ENCODE measurements at regions not wholly inside any gene's neighbourhood (a gene's known extent, or its start where the extent isn't known, plus 50 kb on each side); places are given as distances from the start of the nearest gene placed in this dataset.

- no peak for DNase-seq
These were observed 54.3 kb upstream of the CBLB start for GRCh38 chr3:105923140-105923539.

- DNase-seq: no peak
These were observed 58.9 kb upstream of the CBLB start for GRCh38 chr3:105927741-105928140.

- DNase-seq: no peak
These were observed 61.9 kb upstream of the CBLB start for GRCh38 chr3:105930733-105931132.

GRCh38 chr3:105931500-105931899, 62.7 kb upstream of the CBLB start:
- no peak for DNase-seq

GRCh38 chr3:105933871-105934270, 65.1 kb upstream of the CBLB start:
- DNase-seq: no peak

- DNase-seq: no peak
These were observed 69.3 kb upstream of the CBLB start for GRCh38 chr3:105938101-105938500.

DNA sequence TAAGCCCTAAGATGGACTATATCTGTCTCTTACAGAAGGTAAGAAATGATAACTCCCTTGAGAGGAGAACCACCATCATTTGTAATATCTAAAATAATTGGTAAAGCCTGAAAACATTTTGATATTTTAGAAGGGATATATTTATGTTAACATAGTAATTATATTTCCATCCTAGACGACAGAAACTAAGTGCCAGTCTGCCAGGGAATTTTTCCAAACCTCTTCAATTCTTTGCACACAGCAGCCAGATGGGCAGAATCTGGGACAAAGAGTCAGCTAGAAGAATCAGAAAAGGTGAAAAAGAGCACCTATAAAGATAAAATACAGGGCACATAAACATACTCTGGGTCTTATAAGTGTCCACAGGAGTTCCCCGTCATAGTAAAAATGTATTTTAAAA, 70.0 kb upstream of the CBLB start:
- DNase-seq: no peak

DNA sequence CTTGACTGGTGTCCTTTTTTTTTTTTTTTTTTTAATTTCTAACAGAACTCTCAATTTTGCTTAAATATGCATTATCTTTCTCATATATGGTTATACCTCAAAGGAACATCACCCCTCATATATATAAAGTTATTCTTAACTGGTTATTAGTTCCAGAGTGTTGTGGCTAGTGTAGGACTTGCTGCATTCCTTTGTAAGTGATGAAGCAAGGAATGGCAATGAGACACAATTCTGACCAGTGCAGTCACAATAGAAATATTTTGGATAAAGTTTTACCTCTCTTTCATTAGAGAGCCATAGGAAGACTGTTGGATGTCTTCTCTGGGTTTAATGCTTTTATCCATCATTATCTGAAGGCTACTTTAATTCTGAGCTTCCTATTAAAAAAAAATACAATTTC, 75.5 kb upstream of the CBLB start:
- no peak for DNase-seq

GRCh38 chr3:105944721-105945120, 75.9 kb upstream of the CBLB start:
- no peak for DNase-seq

- no peak for DNase-seq
These were observed 79.3 kb upstream of the CBLB start for GRCh38 chr3:105948101-105948500.

DNA sequence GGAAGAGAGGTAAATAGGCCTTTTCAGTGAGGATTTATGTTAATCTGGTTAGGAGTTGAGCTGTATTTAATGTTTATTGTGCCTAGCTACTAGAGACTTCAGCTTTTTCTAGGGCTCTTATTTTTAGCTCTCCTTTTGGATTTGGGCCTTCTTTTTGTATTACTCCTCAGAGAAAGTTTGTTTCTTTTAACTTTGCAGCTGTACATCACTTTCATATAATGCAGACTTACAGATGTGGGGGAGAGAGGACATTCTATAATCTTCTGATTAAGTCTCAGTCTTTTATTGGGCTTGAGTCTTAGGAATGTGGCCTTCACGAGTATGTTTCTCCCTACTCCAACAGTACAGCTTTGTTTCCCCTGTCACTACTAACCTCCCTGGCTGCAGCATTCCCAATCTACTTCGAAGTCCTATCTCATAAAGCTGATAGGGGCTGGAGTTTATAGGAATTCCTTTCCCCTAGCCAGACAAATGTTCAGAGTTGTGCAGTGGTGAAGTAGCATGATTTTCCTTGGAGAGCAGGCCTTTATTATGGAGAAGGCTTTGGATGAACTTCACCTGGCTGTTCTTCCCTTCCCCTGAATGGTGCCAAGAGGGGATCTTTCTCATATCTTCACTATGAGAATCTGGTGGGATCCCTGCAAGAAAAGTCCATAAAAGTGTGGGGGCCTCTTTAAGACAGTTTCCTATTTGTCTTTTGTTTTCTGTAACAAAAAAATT, 82.2 kb upstream of the CBLB start:
- DNase-seq: no peak

DNA sequence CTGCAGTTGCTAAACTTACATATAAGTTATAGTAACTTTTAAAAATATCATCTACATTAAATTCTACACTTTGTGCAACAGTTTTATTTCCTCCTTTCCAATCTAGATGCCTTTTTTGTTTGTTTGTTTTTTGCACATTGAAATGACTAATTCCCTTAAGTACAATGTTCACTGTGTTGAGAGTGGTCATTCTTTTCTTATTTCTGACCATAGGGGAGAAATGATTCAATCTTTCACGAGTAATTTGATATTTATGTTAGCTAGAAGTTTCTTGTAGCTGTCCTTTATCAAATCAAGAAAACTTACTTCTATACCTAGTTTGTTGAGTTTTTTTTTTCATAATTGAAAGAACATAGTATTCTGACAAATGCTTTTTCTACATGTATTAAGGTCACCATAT, 85.0 kb upstream of the CBLB start:
- no peak for DNase-seq

GRCh38 chr3:105956306-105956705, 87.5 kb upstream of the CBLB start:
- DNase-seq: no peak

- no peak for DNase-seq
These were observed 88.9 kb upstream of the CBLB start for GRCh38 chr3:105957722-105958121.

DNA sequence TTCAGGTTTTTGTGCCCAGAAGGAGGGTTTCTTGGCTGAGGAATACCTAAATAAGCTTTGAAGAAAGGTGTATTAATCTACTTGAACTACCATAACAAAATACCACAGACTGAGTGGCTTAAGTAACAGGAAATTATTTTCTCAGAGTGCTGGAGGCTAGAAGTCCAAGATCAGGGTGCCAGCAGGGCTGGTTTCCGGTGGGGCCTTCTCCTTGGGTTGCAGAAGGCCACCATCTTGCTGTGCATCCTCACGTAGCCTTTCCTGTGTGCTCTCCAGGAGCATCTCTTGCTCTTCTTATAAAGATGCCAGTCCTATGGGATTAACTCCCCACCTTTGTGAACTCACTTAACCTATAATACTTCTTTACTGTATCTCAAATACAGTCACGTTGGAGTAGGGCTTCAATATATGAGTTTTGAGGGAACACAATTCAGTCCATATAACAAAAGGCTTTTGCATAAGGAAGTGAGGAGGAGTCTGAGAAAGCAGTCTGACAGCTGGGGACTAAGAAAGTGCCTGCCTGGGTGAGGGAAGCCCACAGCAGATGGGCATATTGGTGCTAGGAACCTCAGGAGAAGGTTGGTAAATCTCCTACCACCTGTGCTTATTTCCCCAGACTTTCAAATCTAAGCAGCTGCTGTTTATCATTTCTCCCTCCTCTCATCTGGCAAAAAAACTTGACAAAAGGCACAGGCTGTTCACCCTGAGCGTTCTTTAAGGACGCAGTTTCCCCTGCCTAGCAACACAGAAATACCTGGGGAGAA, 89.6 kb upstream of the CBLB start:
- no peak for DNase-seq

GRCh38 chr3:105959851-105960250, 91.0 kb upstream of the CBLB start:
- no peak for DNase-seq

- DNase-seq: no peak
These were observed 91.6 kb upstream of the CBLB start for GRCh38 chr3:105960381-105960780.

DNA sequence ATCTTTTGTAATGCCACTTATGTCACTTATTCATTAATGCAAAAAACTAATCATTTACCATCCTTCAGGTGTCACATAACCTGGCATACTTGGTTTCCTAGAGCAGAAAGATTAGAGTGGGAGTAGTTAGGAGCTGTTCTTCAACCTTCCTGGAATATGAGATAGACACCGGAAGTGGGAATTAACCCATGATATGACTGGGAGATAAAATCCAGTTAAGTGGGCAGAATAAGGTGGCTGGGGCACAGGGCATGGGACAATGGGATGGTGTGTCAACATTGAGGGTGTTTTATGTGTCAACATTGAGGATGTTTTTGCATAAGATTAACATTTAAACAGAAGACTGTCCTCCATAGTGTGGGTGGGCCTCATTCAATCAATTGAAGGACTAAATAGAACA, 94.3 kb upstream of the CBLB start:
- no peak for DNase-seq

- no peak for DNase-seq
These were observed 96.6 kb upstream of the CBLB start for GRCh38 chr3:105965384-105965783.

DNA sequence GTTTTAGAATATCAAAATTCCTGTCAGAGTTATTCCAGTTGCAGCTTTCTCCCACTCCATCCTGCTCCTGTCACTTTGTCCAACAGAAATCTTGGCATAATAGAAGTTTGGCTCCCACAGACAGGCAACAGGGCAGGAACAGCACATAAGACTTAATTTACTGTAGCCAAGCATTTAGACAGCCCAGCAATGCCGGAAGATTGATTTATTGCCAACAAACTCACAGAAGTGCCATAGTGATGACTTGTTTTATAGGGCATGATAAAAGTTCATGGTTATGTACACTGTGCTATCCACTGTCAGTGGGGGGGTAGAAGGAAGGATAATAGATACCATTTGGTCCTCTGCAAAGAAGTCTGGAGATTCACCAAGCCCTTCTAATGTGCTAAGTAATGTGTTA, 98.3 kb upstream of the CBLB start:
- no peak for DNase-seq

- DNase-seq: no peak
These were observed 101.5 kb upstream of the CBLB start for GRCh38 chr3:105970283-105970682.

DNA sequence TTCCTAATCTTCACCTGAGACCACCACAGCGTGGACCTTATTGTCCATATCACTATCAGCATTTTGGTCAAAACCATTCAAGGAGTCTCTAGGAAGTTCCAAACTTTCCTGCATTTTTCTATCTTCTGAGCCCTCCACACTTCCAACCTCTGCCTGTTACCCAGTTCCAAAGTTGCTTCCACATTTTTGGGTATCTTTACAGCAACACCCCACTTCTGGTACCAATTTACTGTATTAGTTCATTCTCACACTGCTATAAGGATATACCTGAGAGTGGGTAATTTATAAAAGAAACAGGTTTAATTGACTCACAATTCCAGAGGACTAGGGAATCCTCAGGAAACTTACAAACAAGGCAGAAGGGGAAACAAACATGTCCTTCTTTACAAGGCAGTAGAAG, 103.3 kb upstream of the CBLB start:
- DNase-seq: no peak

GRCh38 chr3:105974381-105974780, 105.6 kb upstream of the CBLB start:
- no peak for DNase-seq

DNA sequence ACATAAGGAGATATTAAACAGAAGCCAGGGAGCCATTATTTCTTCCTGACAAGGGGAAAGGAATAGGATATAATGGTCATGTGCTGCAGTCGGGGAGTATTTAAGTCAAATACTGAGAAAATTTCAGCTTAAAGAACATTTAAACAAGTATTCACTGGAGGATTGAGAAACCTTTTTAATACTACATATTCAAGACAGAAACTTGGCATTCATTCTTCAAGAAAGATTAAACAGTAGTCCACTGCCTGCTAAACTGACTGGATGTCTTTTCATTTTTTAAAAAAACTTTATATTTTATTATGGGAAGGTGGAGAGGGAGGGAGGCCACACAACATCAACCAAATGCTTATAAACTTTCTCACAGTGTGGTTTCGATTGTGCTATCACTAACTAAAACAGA, 107.4 kb upstream of the CBLB start:
- DNase-seq: no peak

DNA sequence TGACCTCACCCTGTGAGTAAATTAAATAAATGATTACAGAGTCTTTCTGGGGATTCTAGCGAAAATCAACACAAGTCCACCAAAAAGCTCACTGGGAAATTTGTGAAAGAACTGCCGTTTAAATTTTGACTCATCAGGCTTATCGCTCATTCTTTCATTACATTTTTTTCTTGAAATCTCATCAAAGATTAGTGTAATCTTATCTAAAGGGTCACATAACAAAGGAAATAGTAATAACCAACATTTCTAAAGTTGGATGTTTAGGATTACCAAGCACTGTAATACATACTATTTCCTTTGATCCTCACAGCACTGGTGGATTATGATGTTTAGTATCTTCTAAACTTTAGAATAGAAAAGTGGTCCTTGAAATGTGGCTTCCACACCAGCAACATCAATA, 111.1 kb upstream of the CBLB start:
- no peak for DNase-seq

Data from GOT3 (cell line).